Non-pigmented ciliary epithelial cell (primary cell): ENCODE measurements at regions not wholly inside any gene's neighbourhood (a gene's known extent, or its start where the extent isn't known, plus 50 kb on each side); places are given as distances from the start of the nearest gene placed in this dataset.
"Not testable (repeated sequence)": the region's sequence is repeated elsewhere in the genome, so short reads cannot be mapped to it uniquely, and the experiment has no call there.

ENCODE experiments used
- DNase-seq: peaks from one replicate; pipeline ENCODE4 v3.0.0-alpha.2; 2010; ENCODE audit warnings: low read depth

GRCh38 chr9:16278326-16278999 lies 592.0 kb downstream of the BNC2 start:
- DNase-seq, result no peak

- DNase-seq, result no peak
Measured at GRCh38 chr9:16281707-16282106, 588.8 kb downstream of the BNC2 start.

- DNase-seq, result no peak
Measured at GRCh38 chr9:16282216-16282615, 588.3 kb downstream of the BNC2 start.

GRCh38 chr9:16282718-16283117 lies 587.8 kb downstream of the BNC2 start:
- DNase-seq, result no peak

GRCh38 chr9:16286160-16286559 lies 584.3 kb downstream of the BNC2 start:
- no peak for DNase-seq

- no peak for DNase-seq
Measured at GRCh38 chr9:16289639-16290038, 580.8 kb downstream of the BNC2 start.

- DNase-seq, result no peak
Measured at GRCh38 chr9:16290169-16290568, 580.3 kb downstream of the BNC2 start.

- no peak for DNase-seq
Measured at GRCh38 chr9:16291921-16292320, 578.5 kb downstream of the BNC2 start.

GRCh38 chr9:16293610-16294009 lies 576.9 kb downstream of the BNC2 start:
- no peak for DNase-seq

GRCh38 chr9:16294133-16294770 lies 576.2 kb downstream of the BNC2 start:
- no peak for DNase-seq

GRCh38 chr9:16294940-16295339 lies 575.5 kb downstream of the BNC2 start:
- DNase-seq, result not testable (repeated sequence)

- DNase-seq, result not testable (repeated sequence)
Measured at GRCh38 chr9:16299368-16299767, 571.1 kb downstream of the BNC2 start.

- DNase-seq, result no peak
Measured at GRCh38 chr9:16303506-16303905, 567.0 kb downstream of the BNC2 start.

GRCh38 chr9:16304301-16304700 lies 566.2 kb downstream of the BNC2 start:
- DNase-seq, result no peak

- DNase-seq, result no peak
Measured at GRCh38 chr9:16306586-16306985, 563.9 kb downstream of the BNC2 start.

GRCh38 chr9:16307626-16308195 lies 562.8 kb downstream of the BNC2 start:
- DNase-seq, result no peak

- no peak for DNase-seq
Measured at GRCh38 chr9:16308645-16309044, 561.8 kb downstream of the BNC2 start.

- DNase-seq, result no peak
Measured at GRCh38 chr9:16309082-16309468, 561.4 kb downstream of the BNC2 start.

GRCh38 chr9:16309469-16310271 lies 560.8 kb downstream of the BNC2 start:
- no peak for DNase-seq

- no peak for DNase-seq
Measured at GRCh38 chr9:16310278-16311110, 560.0 kb downstream of the BNC2 start.

- DNase-seq, result no peak
Measured at GRCh38 chr9:16312116-16312515, 558.4 kb downstream of the BNC2 start.
